ENCODE measurements at regions not wholly inside any gene's neighbourhood (a gene's known extent, or its start where the extent isn't known, plus 50 kb on each side); places are given as distances from the start of the nearest gene placed in this dataset.

DNA sequence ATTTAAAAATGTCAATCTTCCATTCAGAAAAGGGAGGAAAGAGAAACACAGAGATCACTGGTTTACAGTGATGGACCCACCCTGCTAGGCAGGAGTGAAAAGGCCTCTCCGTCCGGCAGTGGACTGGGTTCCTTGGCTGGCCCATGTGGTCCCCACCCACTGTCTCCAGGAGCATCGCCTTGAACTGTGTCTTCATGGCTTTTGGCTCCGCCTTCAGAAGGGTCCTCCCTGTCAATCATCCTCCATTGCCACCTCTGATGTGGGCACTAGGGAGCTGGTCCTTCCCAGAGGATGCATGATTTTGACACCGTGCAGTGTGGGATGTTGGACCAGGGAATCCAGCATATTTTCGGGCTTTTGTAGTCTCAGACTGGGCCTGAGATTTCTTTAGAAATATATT, 58.2 kb upstream of the B3GAT1 start:
- no peak overlapping the region for H3K27ac Mint-ChIP-seq
- intact Hi-C loops (cut with micrococcal nuclease): no loop called here
- no peaks in the 10 kb centered on the region for H3K9me3 Mint-ChIP-seq
- no peaks in the 10 kb centered on the region for H3K4me1 Mint-ChIP-seq (ENCODE audit: low read depth)
- no peak for DNase-seq (ENCODE audit: low spot score)
- H3K27me3 Mint-ChIP-seq (ENCODE audit: insufficient read depth): peaks cover 15% of the 10 kb centered on the region
- H3K36me3 Mint-ChIP-seq (ENCODE audit: low read depth): no peaks in the 10 kb centered on the region
- no peak overlapping the region for H3K4me3 Mint-ChIP-seq

DNA sequence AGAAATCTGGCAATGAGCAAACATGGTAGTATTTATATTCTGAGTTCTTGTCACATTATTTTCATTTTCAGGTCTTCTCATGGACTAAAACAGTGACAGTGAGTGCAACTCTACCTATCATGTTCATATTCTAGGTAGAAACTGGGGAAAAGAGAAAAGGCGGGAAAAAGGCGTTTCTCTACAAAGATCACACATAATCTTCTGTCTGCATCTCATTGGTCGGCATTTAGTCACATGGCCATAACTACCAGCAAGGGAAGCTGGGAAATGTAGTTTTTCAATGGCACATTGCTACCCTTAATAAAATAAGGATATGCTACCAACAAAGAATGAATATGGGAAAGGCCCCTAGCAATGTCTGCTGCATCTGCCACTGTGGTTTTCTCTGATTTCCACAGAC, 57.6 kb upstream of the B3GAT1 start:
- H3K4me3 Mint-ChIP-seq: no peak overlapping the region
- H3K27ac Mint-ChIP-seq: no peak overlapping the region
- DNase-seq (ENCODE audit: low spot score): no peak
- intact Hi-C loops (cut with micrococcal nuclease): loop anchor here (5.0 kb wide), 1 partner anchor 1127 kb away; no protein-coding TSS in a partner anchor
- H3K4me1 Mint-ChIP-seq (ENCODE audit: low read depth): no peaks in the 10 kb centered on the region
- no peaks in the 10 kb centered on the region for H3K9me3 Mint-ChIP-seq
- H3K36me3 Mint-ChIP-seq (ENCODE audit: low read depth): no peaks in the 10 kb centered on the region
- H3K27me3 Mint-ChIP-seq (ENCODE audit: insufficient read depth): peaks cover 18% of the 10 kb centered on the region

DNA sequence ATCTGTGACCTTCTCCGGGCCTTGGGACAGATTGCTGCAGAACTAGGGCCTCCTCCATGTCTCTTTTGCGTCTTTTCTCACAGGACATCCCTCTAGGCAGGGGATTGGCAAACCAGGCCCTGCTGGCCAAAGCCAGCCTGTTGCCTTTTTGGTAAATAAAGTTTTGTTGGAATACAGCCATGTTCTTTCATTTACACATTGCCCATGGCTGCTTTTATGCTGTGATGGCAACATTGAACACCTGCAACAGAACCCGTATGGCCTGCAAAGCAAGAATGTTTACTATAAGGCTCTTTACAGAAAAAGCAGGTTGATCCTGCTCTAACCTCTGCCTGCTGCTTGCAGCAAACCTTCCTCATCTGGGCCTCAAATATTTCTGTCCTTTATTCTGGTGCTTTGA, 56.8 kb upstream of the B3GAT1 start:
- H3K27me3 Mint-ChIP-seq (ENCODE audit: insufficient read depth): peaks cover 21% of the 10 kb centered on the region
- no peaks in the 10 kb centered on the region for H3K4me1 Mint-ChIP-seq (ENCODE audit: low read depth)
- no peak for DNase-seq (ENCODE audit: low spot score)
- H3K27ac Mint-ChIP-seq: no peak overlapping the region
- no peaks in the 10 kb centered on the region for H3K9me3 Mint-ChIP-seq
- intact Hi-C loops (cut with micrococcal nuclease): loop anchor here (5.0 kb wide), 1 partner anchor 1126 kb away; no protein-coding TSS in a partner anchor
- H3K36me3 Mint-ChIP-seq (ENCODE audit: low read depth): no peaks in the 10 kb centered on the region
- H3K4me3 Mint-ChIP-seq: no peak overlapping the region

DNA sequence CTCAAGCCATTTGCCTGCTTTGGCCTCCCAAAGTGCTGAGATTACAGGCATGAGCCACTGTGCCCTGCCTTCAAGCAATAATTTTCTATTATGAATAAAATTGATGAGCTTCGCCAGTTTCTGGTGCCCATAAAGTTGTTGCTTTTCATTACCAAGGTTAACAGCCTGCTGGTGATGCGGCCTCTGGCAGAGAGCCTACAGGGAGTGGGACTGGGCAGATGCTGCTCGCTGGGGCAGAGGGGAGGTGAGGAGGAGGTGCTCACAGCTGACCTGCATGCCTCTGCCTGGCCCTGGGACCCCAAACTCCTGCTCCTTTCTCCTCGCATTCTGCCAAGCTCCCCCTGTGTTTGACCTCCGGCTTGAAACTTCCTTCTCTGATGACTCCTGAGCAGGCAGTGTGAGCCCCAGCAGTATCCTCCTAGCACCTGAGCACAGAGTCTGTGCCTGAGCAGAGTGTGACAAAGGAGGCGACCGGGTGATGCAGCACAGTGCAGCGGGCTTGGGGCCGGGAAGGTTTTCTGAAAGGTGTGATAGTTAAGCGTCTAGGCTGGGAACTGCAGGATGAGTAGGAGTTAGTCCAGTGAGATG, 56.1 kb upstream of the B3GAT1 start:
- Mint-ChIP-seq H3K36me3 (ENCODE audit: low read depth) (no peaks in the 10 kb centered on the region), H3K4me3 (no peak overlapping the region)

DNA sequence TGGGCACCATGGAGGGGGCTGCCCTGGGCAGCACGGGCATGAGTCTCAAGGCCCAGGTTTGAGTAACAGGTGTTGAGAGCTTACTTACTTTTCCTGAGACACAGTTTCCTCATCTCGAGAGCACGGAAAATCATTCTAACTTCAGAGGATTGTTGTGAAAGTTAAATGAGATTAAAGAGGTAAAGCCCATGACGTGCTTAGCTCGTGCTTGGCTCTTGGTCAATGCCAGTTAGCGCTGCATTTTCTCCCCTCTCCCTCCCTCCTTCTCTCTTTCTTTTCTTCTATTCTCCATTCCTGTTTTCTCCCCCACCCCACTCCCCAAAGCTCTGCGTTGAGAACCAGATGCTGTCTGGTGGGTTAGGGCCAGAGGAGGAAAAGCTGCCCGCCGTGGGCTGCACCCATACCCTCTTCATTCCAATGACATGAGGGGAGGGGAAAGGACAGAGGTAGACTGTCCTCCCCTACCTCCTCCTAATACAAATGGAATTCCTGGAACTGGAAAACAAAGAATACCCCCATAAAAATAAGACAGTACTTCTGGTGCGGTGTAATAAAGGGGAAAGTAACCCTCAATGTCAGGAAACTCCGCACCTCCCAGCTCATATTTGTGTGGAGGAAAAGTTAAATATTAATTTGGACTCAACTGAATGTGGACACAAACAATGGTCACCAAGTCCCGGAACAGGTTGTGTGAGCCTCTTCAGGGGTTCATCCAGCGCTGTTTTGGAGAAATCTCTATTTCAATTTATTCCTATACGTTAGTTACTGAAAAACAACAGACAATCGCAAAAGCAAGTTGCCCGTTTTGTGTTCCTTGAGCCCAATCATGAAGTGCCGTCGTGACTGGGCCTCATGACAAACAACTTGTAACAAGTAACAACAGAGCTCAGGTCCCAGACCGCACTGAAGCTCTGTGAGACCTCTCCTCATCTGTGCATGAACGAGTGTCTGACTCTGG, 54.8 kb upstream of the B3GAT1 start:
- Mint-ChIP-seq H3K36me3 (ENCODE audit: low read depth) (no peaks in the 10 kb centered on the region), H3K4me1 (ENCODE audit: low read depth) (no peaks in the 10 kb centered on the region), H3K9me3 (no peaks in the 10 kb centered on the region), H3K27ac (no peak overlapping the region), H3K27me3 (ENCODE audit: insufficient read depth) (peaks cover 25% of the 10 kb centered on the region), H3K4me3 (no peak overlapping the region)
- DNase-seq (ENCODE audit: low spot score): no peak
- intact Hi-C loops (cut with micrococcal nuclease): loop anchor here (5.0 kb wide), 1 partner anchor 1125 kb away; no protein-coding TSS in a partner anchor

More for the DNA sequence above, 56.1 kb upstream of the B3GAT1 start:
- Mint-ChIP-seq H3K9me3 (no peaks in the 10 kb centered on the region), H3K27me3 (ENCODE audit: insufficient read depth) (peaks cover 21% of the 10 kb centered on the region), H3K4me1 (ENCODE audit: low read depth) (no peaks in the 10 kb centered on the region), H3K27ac (no peak overlapping the region)
- intact Hi-C loops (cut with micrococcal nuclease): loop anchor here (5.0 kb wide), 1 partner anchor 1126 kb away; no protein-coding TSS in a partner anchor
- no peak for DNase-seq (ENCODE audit: low spot score)

DNA sequence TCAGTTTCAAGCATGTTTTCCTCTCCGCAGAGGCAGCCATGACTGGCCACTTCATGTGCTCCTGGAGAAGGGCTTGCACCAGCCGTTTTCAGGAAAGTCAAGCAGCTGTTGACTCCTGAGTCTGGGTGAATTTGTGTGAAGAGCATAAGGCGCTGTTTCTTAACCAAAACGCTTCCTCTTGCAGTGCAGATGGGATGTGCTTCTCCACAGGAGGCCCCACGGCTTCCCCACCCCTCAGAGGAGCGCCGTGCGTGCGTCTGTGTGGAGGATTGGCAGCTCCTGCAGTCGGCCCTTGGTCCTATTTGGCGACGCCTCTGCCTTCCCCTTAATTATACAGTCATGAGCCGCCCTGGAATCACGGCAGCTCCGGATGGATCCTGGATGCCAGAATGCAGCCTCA, 54.1 kb upstream of the B3GAT1 start:
- intact Hi-C loops (cut with micrococcal nuclease): loop anchor here (5.0 kb wide), 1 partner anchor 1124 kb away; no protein-coding TSS in a partner anchor
- H3K4me1 Mint-ChIP-seq (ENCODE audit: low read depth): no peaks in the 10 kb centered on the region
- no peak for DNase-seq (ENCODE audit: low spot score)
- H3K27me3 Mint-ChIP-seq (ENCODE audit: insufficient read depth): peaks cover 25% of the 10 kb centered on the region
- H3K27ac Mint-ChIP-seq: no peak overlapping the region
- H3K36me3 Mint-ChIP-seq (ENCODE audit: low read depth): no peaks in the 10 kb centered on the region
- no peaks in the 10 kb centered on the region for H3K9me3 Mint-ChIP-seq
- H3K4me3 Mint-ChIP-seq: no peak overlapping the region

DNA sequence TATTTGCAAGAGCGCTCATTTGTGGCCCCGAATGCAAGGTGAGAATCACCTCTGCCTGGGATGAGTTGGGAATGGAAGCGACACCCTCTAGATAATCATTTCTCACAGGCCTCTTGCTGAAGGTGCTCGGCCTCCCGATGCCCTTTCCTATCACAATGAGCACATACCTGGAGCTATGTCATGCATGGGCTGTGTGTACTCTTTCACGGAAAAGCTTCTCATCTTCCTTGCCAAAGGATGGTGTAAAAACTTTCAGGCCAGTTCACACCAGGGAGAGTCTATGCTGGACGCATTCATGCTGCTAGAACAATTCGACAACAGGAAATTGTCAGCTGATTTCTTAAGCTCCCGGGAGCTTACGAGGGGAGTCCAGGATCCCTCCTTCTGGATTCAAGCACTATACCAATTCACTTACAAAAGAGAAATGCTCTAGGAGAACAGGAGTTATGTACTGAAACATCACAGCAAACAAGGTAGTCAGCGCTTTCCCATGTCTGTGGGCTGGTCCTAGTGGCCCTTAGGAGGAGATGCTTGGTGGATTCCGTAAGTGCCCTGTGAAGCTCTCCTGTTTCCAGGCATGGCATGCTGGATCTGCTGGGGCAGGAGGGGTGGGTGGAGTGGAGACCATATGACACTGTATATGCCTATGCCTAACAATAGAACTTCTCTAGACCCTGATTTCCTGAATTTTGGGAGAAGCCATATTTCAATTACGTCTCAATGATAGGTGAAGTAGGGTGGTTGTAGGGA, 53.1 kb upstream of the B3GAT1 start:
- Mint-ChIP-seq H3K27me3 (ENCODE audit: insufficient read depth) (peaks cover 25% of the 10 kb centered on the region), H3K36me3 (ENCODE audit: low read depth) (no peaks in the 10 kb centered on the region), H3K4me3 (no peak overlapping the region), H3K27ac (no peak overlapping the region), H3K9me3 (no peaks in the 10 kb centered on the region), H3K4me1 (ENCODE audit: low read depth) (no peaks in the 10 kb centered on the region)
- no peak for DNase-seq (ENCODE audit: low spot score)
- intact Hi-C loops (cut with micrococcal nuclease): loop anchor here (5.0 kb wide), 1 partner anchor 1123 kb away; no protein-coding TSS in a partner anchor

DNA sequence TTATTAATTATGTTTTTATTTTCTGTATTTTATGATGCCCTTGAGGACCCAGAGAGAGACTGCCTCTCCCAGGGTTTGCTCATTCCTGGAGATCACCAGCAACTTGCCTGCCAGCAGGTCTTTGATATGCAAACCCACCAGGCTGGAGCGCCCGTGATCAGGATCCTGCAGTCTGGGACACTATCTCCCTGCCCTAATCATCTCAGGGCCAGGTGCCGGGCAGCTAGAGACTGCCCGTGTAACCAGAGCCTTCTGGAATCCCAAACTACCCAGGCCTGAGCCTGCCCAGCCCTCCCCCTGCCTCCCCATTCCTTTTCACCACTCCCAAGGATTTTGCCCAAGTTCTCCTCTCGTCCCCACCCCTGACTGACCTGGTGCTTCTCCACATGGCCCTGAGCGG, 52.2 kb upstream of the B3GAT1 start:
- intact Hi-C loops (cut with micrococcal nuclease): no loop called here
- no peaks in the 10 kb centered on the region for H3K4me1 Mint-ChIP-seq (ENCODE audit: low read depth)
- H3K4me3 Mint-ChIP-seq: no peak overlapping the region

DNA sequence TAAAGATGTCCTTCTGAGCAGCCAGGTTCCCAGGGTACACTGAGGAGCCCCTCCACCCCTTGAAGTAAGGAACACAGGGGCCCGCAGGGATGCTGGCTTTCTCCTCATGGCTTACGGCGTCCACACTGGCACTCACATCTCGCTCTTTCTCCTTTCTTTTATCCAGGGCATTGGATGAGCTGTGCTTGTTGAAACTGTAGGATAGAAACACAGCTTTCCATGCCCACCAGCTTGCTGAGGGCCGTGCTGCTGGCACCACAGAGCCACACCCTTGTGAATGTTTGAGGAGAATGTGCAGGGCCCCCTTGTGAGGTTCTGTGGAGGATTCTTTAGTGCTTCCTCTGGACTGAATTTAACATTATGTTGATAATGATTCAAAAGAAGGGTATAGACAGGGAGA, 51.7 kb upstream of the B3GAT1 start:
- Mint-ChIP-seq H3K9me3 (no peaks in the 10 kb centered on the region), H3K36me3 (ENCODE audit: low read depth) (no peaks in the 10 kb centered on the region)

More for the DNA sequence above, 52.2 kb upstream of the B3GAT1 start:
- no peak overlapping the region for H3K27ac Mint-ChIP-seq
- H3K36me3 Mint-ChIP-seq (ENCODE audit: low read depth): no peaks in the 10 kb centered on the region
- DNase-seq (ENCODE audit: low spot score): no peak
- no peaks in the 10 kb centered on the region for H3K9me3 Mint-ChIP-seq
- H3K27me3 Mint-ChIP-seq (ENCODE audit: insufficient read depth): peaks cover 25% of the 10 kb centered on the region

More for the DNA sequence above, 51.7 kb upstream of the B3GAT1 start:
- DNase-seq (ENCODE audit: low spot score): no peak
- Mint-ChIP-seq H3K27ac (no peak overlapping the region), H3K4me3 (no peak overlapping the region), H3K4me1 (ENCODE audit: low read depth) (no peaks in the 10 kb centered on the region), H3K27me3 (ENCODE audit: insufficient read depth) (peaks cover 25% of the 10 kb centered on the region)
- intact Hi-C loops (cut with micrococcal nuclease): no loop called here
